ENCODE measurements at regions not wholly inside any gene's neighbourhood (a gene's known extent, or its start where the extent isn't known, plus 50 kb on each side); places are given as distances from the start of the nearest gene placed in this dataset.

DNA sequence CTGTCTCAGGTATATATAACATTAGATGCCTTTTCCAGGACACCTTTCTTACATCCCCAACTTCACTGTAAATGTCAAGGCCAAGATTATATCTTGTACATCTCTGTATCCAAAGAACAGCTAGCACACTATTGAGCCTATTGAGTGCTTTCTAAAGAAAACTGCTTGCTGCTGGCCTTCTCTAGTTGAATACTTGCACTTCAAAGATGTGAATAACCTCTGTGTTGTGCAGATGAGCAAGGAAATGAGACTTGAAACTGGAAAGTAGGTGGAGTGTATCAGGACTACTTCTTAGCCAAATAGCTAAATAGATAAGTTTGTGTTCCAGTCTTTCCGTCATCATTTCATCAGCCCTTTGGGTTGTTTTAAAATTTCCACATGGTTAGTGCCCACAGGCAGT, 704.4 kb upstream of the AMOT start:
- Histone ChIP-seq H3K36me3 (ENCODE audit: control insufficient read depth, insufficient read depth, low read length) (no peaks in the 10 kb centered on the region), H3K4me3 (ENCODE audit: low read depth, low read length) (no peak overlapping the region), H3K27me3 (ENCODE audit: control insufficient read depth, insufficient read depth, low read length) (no peaks in the 10 kb centered on the region)
- CTCF ChIA-PET, result no interaction called here
- DNase-seq (ENCODE audit: low read depth), result no peak
- POLR2A ChIA-PET, result no interaction called here
- TF ChIP-seq, protein P1, sequence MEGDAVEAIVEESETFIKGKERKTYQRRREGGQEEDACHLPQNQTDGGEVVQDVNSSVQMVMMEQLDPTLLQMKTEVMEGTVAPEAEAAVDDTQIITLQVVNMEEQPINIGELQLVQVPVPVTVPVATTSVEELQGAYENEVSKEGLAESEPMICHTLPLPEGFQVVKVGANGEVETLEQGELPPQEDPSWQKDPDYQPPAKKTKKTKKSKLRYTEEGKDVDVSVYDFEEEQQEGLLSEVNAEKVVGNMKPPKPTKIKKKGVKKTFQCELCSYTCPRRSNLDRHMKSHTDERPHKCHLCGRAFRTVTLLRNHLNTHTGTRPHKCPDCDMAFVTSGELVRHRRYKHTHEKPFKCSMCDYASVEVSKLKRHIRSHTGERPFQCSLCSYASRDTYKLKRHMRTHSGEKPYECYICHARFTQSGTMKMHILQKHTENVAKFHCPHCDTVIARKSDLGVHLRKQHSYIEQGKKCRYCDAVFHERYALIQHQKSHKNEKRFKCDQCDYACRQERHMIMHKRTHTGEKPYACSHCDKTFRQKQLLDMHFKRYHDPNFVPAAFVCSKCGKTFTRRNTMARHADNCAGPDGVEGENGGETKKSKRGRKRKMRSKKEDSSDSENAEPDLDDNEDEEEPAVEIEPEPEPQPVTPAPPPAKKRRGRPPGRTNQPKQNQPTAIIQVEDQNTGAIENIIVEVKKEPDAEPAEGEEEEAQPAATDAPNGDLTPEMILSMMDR (IDR thresholded peaks at IDR 0.05; ENCODE audit: insufficient read depth, low read depth, low read length), result no peak

DNA sequence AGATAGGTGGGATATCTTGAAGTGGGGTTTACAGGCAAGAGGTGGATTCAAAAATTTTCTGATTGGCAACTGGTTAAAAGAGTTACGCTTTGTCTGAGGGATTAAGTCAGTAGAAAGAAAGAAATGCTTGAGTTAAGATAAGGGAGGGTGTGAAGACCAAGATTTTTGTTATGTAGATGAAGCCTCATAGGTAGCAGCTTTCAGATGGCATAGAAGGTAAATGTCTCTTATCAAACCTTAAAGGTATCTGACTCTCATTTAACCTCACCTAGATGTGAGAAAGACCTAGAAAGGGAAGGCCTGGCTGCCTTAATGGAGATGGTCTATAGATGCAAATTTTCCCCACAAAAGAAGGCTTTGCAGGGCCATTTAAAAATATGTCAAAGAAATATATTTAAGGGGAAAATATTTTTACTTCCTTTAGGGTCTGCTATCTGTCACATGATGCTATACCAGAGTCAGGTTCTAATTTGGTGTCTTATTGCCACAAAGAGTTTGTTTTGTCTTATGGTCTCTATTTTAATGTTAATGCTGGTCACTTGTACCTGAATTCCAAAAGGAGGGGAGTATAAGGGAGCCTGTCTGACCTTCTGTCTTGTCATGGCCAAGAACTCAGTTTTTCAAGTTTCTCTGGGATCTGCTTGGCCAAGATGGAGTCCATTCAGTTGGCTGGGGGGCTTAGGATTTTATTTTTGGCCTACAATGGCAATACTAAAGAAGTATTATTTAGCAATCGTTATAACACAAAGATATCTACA, 699.1 kb upstream of the AMOT start:
- TF ChIP-seq, protein P1 (IDR thresholded peaks at IDR 0.05; ENCODE audit: insufficient read depth, low read depth, low read length), result no peak
- POLR2A ChIA-PET, result no interaction called here
- no peak for DNase-seq (ENCODE audit: low read depth)
- Histone ChIP-seq H3K27me3 (ENCODE audit: control insufficient read depth, insufficient read depth, low read length) (no peaks in the 10 kb centered on the region), H3K4me3 (ENCODE audit: low read depth, low read length) (no peak overlapping the region), H3K36me3 (ENCODE audit: control insufficient read depth, insufficient read depth, low read length) (no peaks in the 10 kb centered on the region)
- CTCF ChIA-PET, result no interaction called here

DNA sequence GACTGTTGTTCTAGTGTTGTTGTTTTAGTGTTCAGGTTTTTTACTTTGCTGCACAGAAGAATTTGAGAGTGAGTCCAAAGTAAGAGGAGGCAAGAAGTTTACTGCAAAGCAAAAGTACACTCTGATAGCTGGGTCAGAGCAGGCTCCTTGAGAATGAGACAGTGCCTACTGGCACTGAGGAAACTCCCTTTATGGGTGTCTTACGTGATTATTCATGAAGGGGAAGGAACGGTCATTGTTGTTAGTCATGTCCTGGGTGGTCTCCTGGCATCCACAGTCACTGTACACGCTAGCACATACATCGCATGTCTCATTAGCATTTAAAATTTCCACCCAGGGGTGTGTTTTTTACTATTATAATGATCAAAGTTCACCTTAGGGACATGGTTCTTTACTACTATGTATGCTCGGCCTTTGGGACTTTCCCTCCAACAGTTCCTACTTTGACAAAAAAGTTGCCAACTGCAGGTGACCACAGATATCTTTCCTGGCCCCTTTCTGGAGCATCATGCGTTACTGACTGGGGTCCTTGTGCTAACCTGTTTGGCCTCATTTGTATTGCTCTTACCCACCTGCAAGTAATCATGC, 688.9 kb upstream of the AMOT start:
- no peak for DNase-seq (ENCODE audit: low read depth)
- Histone ChIP-seq H3K27me3 (ENCODE audit: control insufficient read depth, insufficient read depth, low read length) (no peaks in the 10 kb centered on the region), H3K36me3 (ENCODE audit: control insufficient read depth, insufficient read depth, low read length) (no peaks in the 10 kb centered on the region), H3K4me3 (ENCODE audit: low read depth, low read length) (no peak overlapping the region)
- CTCF ChIA-PET, result no interaction called here
- TF ChIP-seq, protein P1 (IDR thresholded peaks at IDR 0.05; ENCODE audit: insufficient read depth, low read depth, low read length), result no peak
- POLR2A ChIA-PET, result no interaction called here

DNA sequence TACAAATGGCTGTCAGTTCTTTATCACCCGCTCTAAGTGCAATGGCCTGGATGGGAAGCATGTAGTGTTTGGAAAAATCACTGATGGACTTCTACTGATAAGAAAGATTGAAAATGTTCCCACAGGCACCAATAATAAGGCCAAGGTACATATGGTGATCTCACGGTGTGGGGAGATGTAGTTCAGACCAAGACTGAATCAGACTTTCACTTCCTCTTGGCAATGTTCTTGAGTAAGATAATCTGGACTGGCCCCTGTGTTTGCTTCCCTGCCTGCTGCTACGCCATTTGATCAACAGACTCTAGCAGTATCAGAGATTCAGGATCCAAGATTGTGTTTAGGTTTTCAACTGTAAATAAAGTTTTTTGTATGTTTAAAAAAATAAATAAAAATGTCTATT, 682.2 kb upstream of the AMOT start:
- TF ChIP-seq, protein P1 (IDR thresholded peaks at IDR 0.05; ENCODE audit: insufficient read depth, low read depth, low read length), result no peak
- no peak for DNase-seq (ENCODE audit: low read depth)
- H3K36me3 ChIP-seq (ENCODE audit: control insufficient read depth, insufficient read depth, low read length), result no peaks in the 10 kb centered on the region
- H3K4me3 ChIP-seq (ENCODE audit: low read depth, low read length), result no peak overlapping the region
- no peaks in the 10 kb centered on the region for H3K27me3 ChIP-seq (ENCODE audit: control insufficient read depth, insufficient read depth, low read length)
- ChIA-PET POLR2A (no interaction called here), CTCF (no interaction called here)

DNA sequence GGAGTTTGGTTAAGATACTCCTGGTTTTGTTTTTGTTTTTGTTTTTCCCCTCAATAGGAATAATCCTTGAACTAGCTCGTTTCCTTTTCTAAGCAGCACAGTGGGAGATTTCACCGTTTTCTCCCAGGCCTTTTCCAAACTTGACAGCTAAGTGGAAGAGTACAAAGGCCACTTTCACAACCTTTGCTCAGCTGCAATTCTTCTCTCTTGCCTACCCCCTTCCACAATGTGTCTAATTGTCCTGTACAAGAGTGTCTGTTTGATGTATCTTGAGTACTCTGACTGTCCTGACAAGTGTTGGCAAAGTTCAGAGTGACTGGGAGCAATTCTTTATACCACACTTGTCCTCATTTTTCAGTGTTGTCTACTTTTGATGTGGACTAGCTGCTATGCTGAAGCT, 674.3 kb upstream of the AMOT start:
- POLR2A ChIA-PET, result no interaction called here

More for the DNA sequence above, 674.3 kb upstream of the AMOT start:
- Histone ChIP-seq H3K27me3 (ENCODE audit: control insufficient read depth, insufficient read depth, low read length) (no peaks in the 10 kb centered on the region), H3K36me3 (ENCODE audit: control insufficient read depth, insufficient read depth, low read length) (no peaks in the 10 kb centered on the region), H3K4me3 (ENCODE audit: low read depth, low read length) (no peak overlapping the region)
- CTCF ChIA-PET, result no interaction called here
- no peak for DNase-seq (ENCODE audit: low read depth)
- TF ChIP-seq, protein P1 (IDR thresholded peaks at IDR 0.05; ENCODE audit: insufficient read depth, low read depth, low read length), result no peak
